Activated B cell treated with CpG ODN at 0.5 μM for 24 hours (primary cell): ENCODE measurements at regions not wholly inside any gene's neighbourhood (a gene's known extent, or its start where the extent isn't known, plus 50 kb on each side); places are given as distances from the start of the nearest gene placed in this dataset.

Experiments
- ATAC-seq: fragments of 200-7000 bp; cut with Tn5 transposase; one replicate; pipeline ENCODE4 v1.10.0; 2021; ENCODE audit warnings: low read depth, mild to moderate bottlenecking, moderate library complexity
- CTCF ChIA-PET: fragments of 350-600 bp; sonication (Branson Sonifier 250); formaldehyde crosslinking; loops from one replicate; lab custom pipeline; 2021; ENCODE audit warnings: antibody characterized with exemption; lab: Charles Lee
- POLR2A ChIA-PET: fragments of 350-600 bp; sonication (Branson Sonifier 250); formaldehyde crosslinking; loops from one replicate; lab custom pipeline; 2021; ENCODE audit warnings: antibody characterized with exemption; lab: Charles Lee
- DNase-seq: peaks from one replicate; pipeline ENCODE4 v3.0.0; 2022
- H3K27ac Mint-ChIP-seq: one replicate; pipeline ENCODE4 v1.8.0; 2020; ENCODE audit warnings: mixed read lengths
- H3K27me3 Mint-ChIP-seq: one replicate; pipeline ENCODE4 v1.8.0; 2021; ENCODE audit warnings: mixed read lengths
- H3K36me3 Mint-ChIP-seq: one replicate; pipeline ENCODE4 v1.8.0; 2021; ENCODE audit warnings: low read depth, mixed read lengths
- H3K4me1 Mint-ChIP-seq: one replicate; pipeline ENCODE4 v1.8.0; 2021; ENCODE audit warnings: mixed read lengths
- H3K4me3 Mint-ChIP-seq: one replicate; pipeline ENCODE4 v1.8.0; 2020; ENCODE audit warnings: mild to moderate bottlenecking, mixed read lengths
- H3K9me3 Mint-ChIP-seq: one replicate; pipeline ENCODE4 v1.8.0; 2020; ENCODE audit warnings: mixed read lengths
- intact Hi-C: fragments of 100-400 bp; cut with micrococcal nuclease; formaldehyde crosslinking; loops from one replicate; pipeline ENCODE4 v1.15.1; 2024
- TF ChIP-seq, protein P1 (sequence below): fragments of 200-600 bp; IDR thresholded peaks from one replicate; pipeline ENCODE4 v1.8.0; 2022; ENCODE audit warnings: antibody characterized with exemption, mild to moderate bottlenecking

DNA sequence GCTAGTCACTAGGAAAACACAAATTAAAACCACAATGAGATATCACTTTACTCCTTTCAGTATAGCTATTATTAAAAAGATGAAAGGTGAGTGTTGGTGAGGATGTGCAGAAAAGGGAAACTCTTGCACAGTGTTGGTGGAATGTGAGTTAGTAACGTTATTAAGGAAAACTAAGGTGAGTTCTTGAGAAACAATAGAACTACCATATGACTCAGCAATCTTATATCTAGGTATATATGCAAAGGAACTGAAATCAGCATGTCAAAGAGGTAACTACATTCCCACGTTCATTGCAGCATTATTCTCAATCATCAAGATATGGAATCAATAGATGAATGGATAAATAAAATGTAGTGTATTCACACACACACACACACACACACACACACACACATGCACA is 117.3 kb upstream of the HNMT start:
- no peaks in the 10 kb centered on the region for H3K9me3 Mint-ChIP-seq
- peaks cover 10% of the 10 kb centered on the region for H3K27me3 Mint-ChIP-seq
- H3K4me1 Mint-ChIP-seq = no peaks in the 10 kb centered on the region
- ATAC-seq = no peak
- ChIA-PET POLR2A (no interaction called here), CTCF (interaction anchor here (1.6 kb wide), 1 partner anchor 9 kb away, joined by 4 read pairs; no protein-coding TSS in a partner anchor)
- intact Hi-C loops = no loop called here
- TF ChIP-seq, protein P1, sequence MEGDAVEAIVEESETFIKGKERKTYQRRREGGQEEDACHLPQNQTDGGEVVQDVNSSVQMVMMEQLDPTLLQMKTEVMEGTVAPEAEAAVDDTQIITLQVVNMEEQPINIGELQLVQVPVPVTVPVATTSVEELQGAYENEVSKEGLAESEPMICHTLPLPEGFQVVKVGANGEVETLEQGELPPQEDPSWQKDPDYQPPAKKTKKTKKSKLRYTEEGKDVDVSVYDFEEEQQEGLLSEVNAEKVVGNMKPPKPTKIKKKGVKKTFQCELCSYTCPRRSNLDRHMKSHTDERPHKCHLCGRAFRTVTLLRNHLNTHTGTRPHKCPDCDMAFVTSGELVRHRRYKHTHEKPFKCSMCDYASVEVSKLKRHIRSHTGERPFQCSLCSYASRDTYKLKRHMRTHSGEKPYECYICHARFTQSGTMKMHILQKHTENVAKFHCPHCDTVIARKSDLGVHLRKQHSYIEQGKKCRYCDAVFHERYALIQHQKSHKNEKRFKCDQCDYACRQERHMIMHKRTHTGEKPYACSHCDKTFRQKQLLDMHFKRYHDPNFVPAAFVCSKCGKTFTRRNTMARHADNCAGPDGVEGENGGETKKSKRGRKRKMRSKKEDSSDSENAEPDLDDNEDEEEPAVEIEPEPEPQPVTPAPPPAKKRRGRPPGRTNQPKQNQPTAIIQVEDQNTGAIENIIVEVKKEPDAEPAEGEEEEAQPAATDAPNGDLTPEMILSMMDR = no peak
- H3K27ac Mint-ChIP-seq = no peak overlapping the region
- no peaks in the 10 kb centered on the region for H3K36me3 Mint-ChIP-seq
- no peak overlapping the region for H3K4me3 Mint-ChIP-seq
- DNase-seq = no peak

DNA sequence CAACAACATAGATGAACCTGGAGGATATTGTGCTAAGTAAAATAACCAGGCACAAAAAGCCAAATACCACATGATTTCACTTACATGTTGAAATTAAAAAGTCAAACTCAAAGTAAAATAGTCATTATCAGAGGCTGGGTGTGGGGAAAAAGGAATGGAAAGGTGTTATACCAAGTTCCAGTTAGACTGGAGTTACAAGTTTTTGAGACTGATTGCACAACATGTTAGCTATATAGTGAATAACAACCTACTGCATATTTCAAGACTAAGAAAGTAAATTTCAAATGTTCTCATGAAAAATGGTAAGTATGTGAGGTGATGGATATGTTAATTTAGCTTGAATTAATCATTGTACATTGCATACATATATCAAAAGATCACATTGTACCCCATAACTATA is 116.8 kb upstream of the HNMT start:
- intact Hi-C loops = no loop called here
- Mint-ChIP-seq H3K27ac (no peak overlapping the region), H3K36me3 (no peaks in the 10 kb centered on the region), H3K4me3 (no peak overlapping the region), H3K9me3 (no peaks in the 10 kb centered on the region), H3K4me1 (no peaks in the 10 kb centered on the region), H3K27me3 (peaks cover 8% of the 10 kb centered on the region)
- ATAC-seq (no peak), DNase-seq (no peak)
- ChIA-PET CTCF (interaction anchor here (1.6 kb wide), 1 partner anchor 9 kb away, joined by 4 read pairs; no protein-coding TSS in a partner anchor), POLR2A (no interaction called here)
- TF ChIP-seq, protein P1 = no peak

DNA sequence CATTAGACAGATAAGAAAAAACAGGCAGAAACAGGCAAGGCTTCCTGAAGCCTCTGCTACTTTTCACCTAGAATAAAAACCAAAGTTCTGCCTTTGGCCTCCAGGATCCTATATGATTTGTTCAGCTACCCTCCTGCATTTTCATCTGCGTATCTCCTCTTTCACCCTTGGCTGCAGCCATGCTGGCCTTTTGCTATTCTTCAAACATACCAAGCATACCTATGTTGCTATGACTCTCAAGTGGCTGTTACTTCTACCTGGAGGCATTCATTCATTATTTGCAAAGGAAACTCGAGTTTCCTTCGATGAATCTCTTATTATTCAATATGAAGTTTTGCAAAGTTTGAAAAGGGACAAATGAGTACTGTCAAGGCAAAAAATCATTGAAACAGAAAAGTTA is 106.4 kb upstream of the HNMT start:
- no peak overlapping the region for H3K4me3 Mint-ChIP-seq
- H3K9me3 Mint-ChIP-seq = no peaks in the 10 kb centered on the region
- POLR2A ChIA-PET = no interaction called here

DNA sequence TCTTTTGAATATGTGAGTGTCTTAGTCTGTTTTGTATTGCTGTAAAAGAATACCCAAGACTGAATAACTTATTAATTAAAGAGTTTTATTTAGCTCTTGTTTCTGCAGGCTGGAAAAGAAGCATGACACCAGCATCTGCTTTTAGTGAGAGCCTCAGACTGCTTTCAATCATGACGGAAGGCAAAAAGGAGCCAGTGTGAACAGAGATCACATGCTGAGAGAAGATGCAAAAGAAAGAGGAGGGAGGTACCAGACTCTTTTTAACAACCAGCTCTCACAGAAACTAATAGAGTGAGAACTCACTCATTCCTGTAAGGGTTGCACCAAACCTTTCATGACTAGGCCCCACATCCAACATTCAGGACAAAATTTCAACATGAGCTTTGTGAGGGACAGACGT is 101.6 kb upstream of the HNMT start:
- ATAC-seq (no peak), DNase-seq (no peak)
- Mint-ChIP-seq H3K27me3 (peaks cover 5% of the 10 kb centered on the region), H3K27ac (no peak overlapping the region), H3K4me3 (no peak overlapping the region), H3K9me3 (no peaks in the 10 kb centered on the region), H3K4me1 (no peaks in the 10 kb centered on the region), H3K36me3 (no peaks in the 10 kb centered on the region)
- TF ChIP-seq, protein P1 = no peak
- ChIA-PET CTCF (interaction anchor here (0.8 to 1.4 kb wide), 3 partner anchors 15 to 965 kb away, joined by 3 to 4 read pairs (median 3); no protein-coding TSS in a partner anchor), POLR2A (no interaction called here)
- intact Hi-C loops = loop anchor here (10.0 kb wide), 1 partner anchor 232 kb away; no protein-coding TSS in a partner anchor

More for the DNA sequence above, 106.4 kb upstream of the HNMT start:
- Mint-ChIP-seq H3K4me1 (no peaks in the 10 kb centered on the region), H3K36me3 (no peaks in the 10 kb centered on the region), H3K27ac (no peak overlapping the region), H3K27me3 (peaks cover 5% of the 10 kb centered on the region)
- CTCF ChIA-PET = no interaction called here
- ATAC-seq = no peak
- TF ChIP-seq, protein P1 = no peak
- no peak for DNase-seq
- intact Hi-C loops = no loop called here

GRCh38 chr2:137865954-137866540 is 98.2 kb upstream of the HNMT start:
- ChIA-PET POLR2A (interaction anchor here (0.6 kb wide), 1 partner anchor 957 kb away, joined by 3 read pairs; no protein-coding TSS in a partner anchor), CTCF (interaction anchor here (0.6 to 3.1 kb wide), 7 partner anchors 10 to 965 kb away, joined by 3 to 41 read pairs (median 3); no protein-coding TSS in a partner anchor)
- H3K36me3 Mint-ChIP-seq = no peaks in the 10 kb centered on the region
- DNase-seq = peak; percentile 19
- H3K9me3 Mint-ChIP-seq = no peaks in the 10 kb centered on the region
- TF ChIP-seq, protein P1 = no peak
- H3K4me1 Mint-ChIP-seq = no peaks in the 10 kb centered on the region
- ATAC-seq = peak; percentile 28
- no peak overlapping the region for H3K27ac Mint-ChIP-seq
- intact Hi-C loops = loop anchor here (1.0 to 10.0 kb wide), 5 partner anchors 229 to 961 kb away; no protein-coding TSS in a partner anchor
- no peak overlapping the region for H3K4me3 Mint-ChIP-seq
- H3K27me3 Mint-ChIP-seq = no peaks in the 10 kb centered on the region
